ENCODE measurements at regions not wholly inside any gene's neighbourhood (a gene's known extent, or its start where the extent isn't known, plus 50 kb on each side); places are given as distances from the start of the nearest gene placed in this dataset.

GRCh38 chr6:97885828-97886227 is 602.8 kb upstream of the MMS22L start:
- POLR2A ChIA-PET, result no interaction called here
- Mint-ChIP-seq H3K27ac (no peak overlapping the region), H3K4me1 (no peaks in the 10 kb centered on the region), H3K9me3 (peaks cover 0 to 2% (median 0%) of the 10 kb centered on the region in 11 donors), H3K36me3 (no peaks in the 10 kb centered on the region), H3K27me3 (peaks cover 0 to 4% (median 0%) of the 10 kb centered on the region in 5 donors), H3K4me3 (no peak overlapping the region)
- intact Hi-C loops (cut with micrococcal nuclease), result no loop called here
- H3K27me3 ChIP-seq (ENCODE audit: control insufficient read depth in 2 of 2, insufficient read depth in 2 of 2, low read length in 2 of 2), result no peaks in the 10 kb centered on the region
- H3K4me3 ChIP-seq (ENCODE audit: low read length), result no peak overlapping the region
- ATAC-seq (no peak), DNase-seq (no peak)
- H3K36me3 ChIP-seq (ENCODE audit: control insufficient read depth in 2 of 3, insufficient read depth in 3 of 3, low read length in 3 of 3), result no peaks in the 10 kb centered on the region
- no peak overlapping the region for H3K27ac ChIP-seq (ENCODE audit: low read depth, low read length)
- CTCF ChIA-PET, result no interaction called here
- no peaks in the 10 kb centered on the region for H3K4me1 ChIP-seq (ENCODE audit: control insufficient read depth in 2 of 2, insufficient read depth in 2 of 2, low read length in 2 of 2)
- no peaks in the 10 kb centered on the region for H3K9me3 ChIP-seq (ENCODE audit: control insufficient read depth in 2 of 3, low read length in 3 of 3)

GRCh38 chr6:97901531-97901930 is 618.5 kb upstream of the MMS22L start:
- no peaks in the 10 kb centered on the region for H3K4me1 Mint-ChIP-seq
- peaks cover 0 to 5% (median 2%) of the 10 kb centered on the region in 11 donors for H3K9me3 Mint-ChIP-seq
- ATAC-seq (no peak), DNase-seq (no peak)
- no peaks in the 10 kb centered on the region for H3K27me3 Mint-ChIP-seq
- no peaks in the 10 kb centered on the region for H3K36me3 ChIP-seq (ENCODE audit: control insufficient read depth in 2 of 3, insufficient read depth in 3 of 3, low read length in 3 of 3)
- no peaks in the 10 kb centered on the region for H3K4me1 ChIP-seq (ENCODE audit: control insufficient read depth in 2 of 2, insufficient read depth in 2 of 2, low read length in 2 of 2)
- intact Hi-C loops (cut with micrococcal nuclease), result no loop called here
- ChIA-PET CTCF (no interaction called here), POLR2A (no interaction called here)
- H3K27me3 ChIP-seq (ENCODE audit: control insufficient read depth in 2 of 2, insufficient read depth in 2 of 2, low read length in 2 of 2), result no peaks in the 10 kb centered on the region
- H3K27ac ChIP-seq (ENCODE audit: low read depth, low read length), result no peak overlapping the region
- H3K9me3 ChIP-seq (ENCODE audit: control insufficient read depth in 2 of 3, low read length in 3 of 3), result no peaks in the 10 kb centered on the region
- no peaks in the 10 kb centered on the region for H3K36me3 Mint-ChIP-seq
- H3K27ac Mint-ChIP-seq, result no peak overlapping the region
- H3K4me3 Mint-ChIP-seq, result no peak overlapping the region
- H3K4me3 ChIP-seq (ENCODE audit: low read length), result no peak overlapping the region

GRCh38 chr6:97909380-97909779 is 626.4 kb upstream of the MMS22L start:
- H3K27me3 Mint-ChIP-seq, result no peaks in the 10 kb centered on the region
- H3K27ac ChIP-seq (ENCODE audit: low read depth, low read length), result no peak overlapping the region
- POLR2A ChIA-PET, result no interaction called here
- H3K9me3 ChIP-seq (ENCODE audit: control insufficient read depth in 2 of 3, low read length in 3 of 3), result no peaks in the 10 kb centered on the region
- peaks cover 0 to 14% (median 4%) of the 10 kb centered on the region in 11 donors for H3K9me3 Mint-ChIP-seq
- H3K4me3 ChIP-seq (ENCODE audit: low read length), result no peak overlapping the region
- H3K27ac Mint-ChIP-seq, result no peak overlapping the region
- DNase-seq (no peak), ATAC-seq (no peak)
- no peak overlapping the region for H3K4me3 Mint-ChIP-seq
- no peaks in the 10 kb centered on the region for H3K36me3 Mint-ChIP-seq
- no peaks in the 10 kb centered on the region for H3K27me3 ChIP-seq (ENCODE audit: control insufficient read depth in 2 of 2, insufficient read depth in 2 of 2, low read length in 2 of 2)
- no peaks in the 10 kb centered on the region for H3K4me1 Mint-ChIP-seq
- no peaks in the 10 kb centered on the region for H3K4me1 ChIP-seq (ENCODE audit: control insufficient read depth in 2 of 2, insufficient read depth in 2 of 2, low read length in 2 of 2)
- no peaks in the 10 kb centered on the region for H3K36me3 ChIP-seq (ENCODE audit: control insufficient read depth in 2 of 3, insufficient read depth in 3 of 3, low read length in 3 of 3)
- CTCF ChIA-PET, result no interaction called here
- intact Hi-C loops (cut with micrococcal nuclease), result no loop called here

GRCh38 chr6:97913721-97914120 is 630.7 kb upstream of the MMS22L start:
- Mint-ChIP-seq H3K9me3 (peaks cover 0 to 14% (median 0%) of the 10 kb centered on the region in 11 donors), H3K4me1 (no peaks in the 10 kb centered on the region), H3K27me3 (no peaks in the 10 kb centered on the region), H3K4me3 (no peak overlapping the region), H3K36me3 (no peaks in the 10 kb centered on the region), H3K27ac (no peak overlapping the region)
- Histone ChIP-seq H3K27me3 (ENCODE audit: control insufficient read depth in 2 of 2, insufficient read depth in 2 of 2, low read length in 2 of 2) (no peaks in the 10 kb centered on the region), H3K4me3 (ENCODE audit: low read length) (no peak overlapping the region), H3K36me3 (ENCODE audit: control insufficient read depth in 2 of 3, insufficient read depth in 3 of 3, low read length in 3 of 3) (no peaks in the 10 kb centered on the region), H3K9me3 (ENCODE audit: control insufficient read depth in 2 of 3, low read length in 3 of 3) (no peaks in the 10 kb centered on the region), H3K4me1 (ENCODE audit: control insufficient read depth in 2 of 2, insufficient read depth in 2 of 2, low read length in 2 of 2) (no peaks in the 10 kb centered on the region), H3K27ac (ENCODE audit: low read depth, low read length) (no peak overlapping the region)
- ChIA-PET POLR2A (no interaction called here), CTCF (no interaction called here)
- intact Hi-C loops (cut with micrococcal nuclease), result no loop called here
- DNase-seq (no peak), ATAC-seq (no peak)

GRCh38 chr6:97914912-97915311 is 631.9 kb upstream of the MMS22L start:
- no peaks in the 10 kb centered on the region for H3K27me3 ChIP-seq (ENCODE audit: control insufficient read depth in 2 of 2, insufficient read depth in 2 of 2, low read length in 2 of 2)
- Mint-ChIP-seq H3K27ac (no peak overlapping the region), H3K4me3 (no peak overlapping the region), H3K4me1 (no peaks in the 10 kb centered on the region), H3K27me3 (no peaks in the 10 kb centered on the region), H3K9me3 (peaks cover 0 to 10% (median 0%) of the 10 kb centered on the region in 11 donors), H3K36me3 (no peaks in the 10 kb centered on the region)
- no peaks in the 10 kb centered on the region for H3K36me3 ChIP-seq (ENCODE audit: control insufficient read depth in 2 of 3, insufficient read depth in 3 of 3, low read length in 3 of 3)
- H3K27ac ChIP-seq (ENCODE audit: low read depth, low read length), result no peak overlapping the region
- no peak overlapping the region for H3K4me3 ChIP-seq (ENCODE audit: low read length)
- DNase-seq (no peak), ATAC-seq (no peak)
- POLR2A ChIA-PET, result no interaction called here
- no peaks in the 10 kb centered on the region for H3K4me1 ChIP-seq (ENCODE audit: control insufficient read depth in 2 of 2, insufficient read depth in 2 of 2, low read length in 2 of 2)
- intact Hi-C loops (cut with micrococcal nuclease), result no loop called here
- CTCF ChIA-PET, result no interaction called here
- no peaks in the 10 kb centered on the region for H3K9me3 ChIP-seq (ENCODE audit: control insufficient read depth in 2 of 3, low read length in 3 of 3)

- Histone ChIP-seq H3K9me3 (ENCODE audit: control insufficient read depth in 2 of 3, low read length in 3 of 3) (no peaks in the 10 kb centered on the region), H3K27me3 (ENCODE audit: control insufficient read depth in 2 of 2, insufficient read depth in 2 of 2, low read length in 2 of 2) (no peaks in the 10 kb centered on the region), H3K36me3 (ENCODE audit: control insufficient read depth in 2 of 3, insufficient read depth in 3 of 3, low read length in 3 of 3) (no peaks in the 10 kb centered on the region), H3K4me3 (ENCODE audit: low read length) (no peak overlapping the region), H3K27ac (ENCODE audit: low read depth, low read length) (no peak overlapping the region), H3K4me1 (ENCODE audit: control insufficient read depth in 2 of 2, insufficient read depth in 2 of 2, low read length in 2 of 2) (no peaks in the 10 kb centered on the region)
- Mint-ChIP-seq H3K4me1 (no peaks in the 10 kb centered on the region), H3K27ac (no peak overlapping the region), H3K27me3 (no peaks in the 10 kb centered on the region), H3K36me3 (no peaks in the 10 kb centered on the region), H3K9me3 (peaks cover 0 to 7% (median 0%) of the 10 kb centered on the region in 11 donors), H3K4me3 (no peak overlapping the region)
- intact Hi-C loops (cut with micrococcal nuclease), result no loop called here
- ChIA-PET CTCF (no interaction called here), POLR2A (no interaction called here)
- DNase-seq (no peak), ATAC-seq (no peak)
Observed at GRCh38 chr6:97915537-97915936, 632.5 kb upstream of the MMS22L start.

GRCh38 chr6:97917369-97917768 is 634.4 kb upstream of the MMS22L start:
- H3K4me1 ChIP-seq (ENCODE audit: control insufficient read depth in 2 of 2, insufficient read depth in 2 of 2, low read length in 2 of 2), result no peaks in the 10 kb centered on the region
- peaks cover 0 to 11% (median 0%) of the 10 kb centered on the region in 11 donors for H3K9me3 Mint-ChIP-seq
- H3K36me3 ChIP-seq (ENCODE audit: control insufficient read depth in 2 of 3, insufficient read depth in 3 of 3, low read length in 3 of 3), result no peaks in the 10 kb centered on the region
- no peaks in the 10 kb centered on the region for H3K4me1 Mint-ChIP-seq
- CTCF ChIA-PET, result no interaction called here
- DNase-seq (no peak), ATAC-seq (no peak)
- no peaks in the 10 kb centered on the region for H3K27me3 ChIP-seq (ENCODE audit: control insufficient read depth in 2 of 2, insufficient read depth in 2 of 2, low read length in 2 of 2)
- no peaks in the 10 kb centered on the region for H3K9me3 ChIP-seq (ENCODE audit: control insufficient read depth in 2 of 3, low read length in 3 of 3)
- H3K27ac Mint-ChIP-seq, result no peak overlapping the region
- H3K4me3 Mint-ChIP-seq, result no peak overlapping the region
- no peak overlapping the region for H3K27ac ChIP-seq (ENCODE audit: low read depth, low read length)
- intact Hi-C loops (cut with micrococcal nuclease), result no loop called here
- POLR2A ChIA-PET, result no interaction called here
- H3K36me3 Mint-ChIP-seq, result no peaks in the 10 kb centered on the region
- H3K4me3 ChIP-seq (ENCODE audit: low read length), result no peak overlapping the region
- H3K27me3 Mint-ChIP-seq, result no peaks in the 10 kb centered on the region
